IMR-90 (cell line): ENCODE measurements at regions not wholly inside any gene's neighbourhood (a gene's known extent, or its start where the extent isn't known, plus 50 kb on each side); places are given as distances from the start of the nearest gene placed in this dataset.

Experiments used
- ATAC-seq: fragments of 200-7000 bp; cut with Tn5 transposase; 2 replicates; pipeline ENCODE4 v1.9.1; 2020; ENCODE audit warnings: low read depth, mild to moderate bottlenecking, moderate library complexity
- BruUV-seq: library from RNA; stranded (reverse); fragments of 400-500 nt; replicated peaks from 2 replicates; lab custom pipeline; 2021; lab: Mats Ljungman, UMichigan
- CTCF ChIA-PET: fragments of 300-600 bp; formaldehyde crosslinking; extraction: SDS; loops from one replicate; lab custom pipeline; 2021; ENCODE audit warnings: antibody characterized with exemption; lab: Yijun Ruan, JAX
- POLR2A ChIA-PET: fragments of 300-600 bp; sonication (Branson Sonifier 250); formaldehyde crosslinking; loops from one replicate; lab custom pipeline; 2022; ENCODE audit warnings: antibody characterized with exemption; ENCODE audit not compliant: unreplicated experiment; lab: Charles Lee
- DNase-seq: peaks from one replicate; pipeline ENCODE4 v3.0.0; 2013
- H2AFZ ChIP-seq: replicated peaks from 2 replicates; pipeline ENCODE3; 2013; ENCODE audit warnings: low read length, mild to moderate bottlenecking; ENCODE audit not compliant: poor library complexity
- H2AK5ac ChIP-seq: 2 replicates; pipeline ENCODE4 v1.6.1; 2013; ENCODE audit warnings: low read depth, low read length, inconsistent platforms
- H2AK9ac ChIP-seq: replicated peaks from 2 replicates; pipeline ENCODE3; 2013; ENCODE audit warnings: mild to moderate bottlenecking, low read depth, low read length, moderate library complexity; ENCODE audit not compliant: poor library complexity
- H2BK120ac ChIP-seq: 2 replicates; pipeline ENCODE4 v1.6.1; 2013; ENCODE audit warnings: low read depth, low read length, inconsistent platforms
- H2BK15ac ChIP-seq: 3 replicates; pipeline ENCODE4 v1.6.1; 2013; ENCODE audit warnings: low read depth, low read length, inconsistent platforms
- H2BK20ac ChIP-seq: 2 replicates; pipeline ENCODE4 v1.6.1; 2013; ENCODE audit warnings: low read depth, mild to moderate bottlenecking, inconsistent platforms, low read length, moderate library complexity
- H2BK5ac ChIP-seq: 2 replicates; pipeline ENCODE4 v1.6.1; 2013; ENCODE audit warnings: mild to moderate bottlenecking, low read depth, low read length, inconsistent platforms; ENCODE audit not compliant: poor library complexity, severe bottlenecking
- H3K14ac ChIP-seq: replicated peaks from 2 replicates; pipeline ENCODE4 v1.6.1; 2013; ENCODE audit warnings: low read depth, low read length, inconsistent platforms
- H3K18ac ChIP-seq: 2 replicates; pipeline ENCODE4 v1.6.1; 2013; ENCODE audit warnings: low read depth, low read length, control low read depth
- H3K23ac ChIP-seq: 2 replicates; pipeline ENCODE4 v1.6.1; 2013; ENCODE audit warnings: low read depth, low read length, inconsistent platforms
- H3K27ac ChIP-seq: 2 replicates; pipeline ENCODE4 v1.5.1; 2013; ENCODE audit warnings: mild to moderate bottlenecking, control low read depth, low read length; ENCODE audit not compliant: insufficient read depth
- H3K27me3 ChIP-seq: 2 replicates; pipeline ENCODE4 v1.6.1; 2013; ENCODE audit warnings: low read length; ENCODE audit not compliant: control insufficient read depth, insufficient read depth
- H3K36me3 ChIP-seq: 2 replicates; pipeline ENCODE4 v1.6.1; 2013; ENCODE audit warnings: low read length, mixed read lengths; ENCODE audit not compliant: control insufficient read depth, insufficient read depth
- H3K4ac ChIP-seq: 2 replicates; pipeline ENCODE4 v1.6.1; 2013; ENCODE audit warnings: low read depth, low read length, inconsistent platforms
- H3K4me1 ChIP-seq: 2 replicates; pipeline ENCODE4 v1.6.1; 2013; ENCODE audit warnings: low read length, mixed read lengths; ENCODE audit not compliant: control insufficient read depth, insufficient read depth
- H3K4me2 ChIP-seq: 2 replicates; pipeline ENCODE4 v1.6.1; 2013; ENCODE audit warnings: low read depth, mild to moderate bottlenecking, control low read depth, low read length, moderate library complexity
- H3K4me3 ChIP-seq: 2 replicates; pipeline ENCODE4 v1.5.1; 2013; ENCODE audit warnings: low read depth, mild to moderate bottlenecking, control low read depth, low read length, moderate library complexity; ENCODE audit not compliant: insufficient read depth
- H3K56ac ChIP-seq: 2 replicates; pipeline ENCODE4 v1.6.1; 2013; ENCODE audit warnings: low read length, inconsistent platforms; ENCODE audit not compliant: insufficient read depth; ENCODE audit errors: extremely low read depth
- H3K79me1 ChIP-seq, 2 experiments: 2 replicates each; pipeline ENCODE4 v1.6.1; 2013; ENCODE audit warnings: low read length in 2 of 2, inconsistent platforms in 1 of 2, low read depth in 1 of 2
- H3K9ac ChIP-seq: 2 replicates; pipeline ENCODE4 v1.6.1; 2013; ENCODE audit warnings: low read depth, low read length, control low read depth
- H3K9me1 ChIP-seq: 2 replicates; pipeline ENCODE4 v1.6.1; 2013; ENCODE audit warnings: low read length, inconsistent platforms; ENCODE audit not compliant: insufficient read depth
- H3K9me3 ChIP-seq: 2 replicates; pipeline ENCODE4 v1.6.1; 2013; ENCODE audit warnings: low read length; ENCODE audit not compliant: control insufficient read depth, insufficient read depth
- H4K20me1 ChIP-seq: 2 replicates; pipeline ENCODE4 v1.6.1; 2013; ENCODE audit warnings: low read length, inconsistent platforms; ENCODE audit not compliant: insufficient read depth
- H4K5ac ChIP-seq: 2 replicates; pipeline ENCODE4 v1.6.1; 2013; ENCODE audit warnings: mild to moderate bottlenecking, low read depth, low read length, control low read depth
- H4K8ac ChIP-seq, 2 experiments: 2 replicates each; pipeline ENCODE4 v1.6.1; 2013; ENCODE audit warnings: low read depth in 2 of 2, low read length in 2 of 2, control low read depth in 1 of 2, inconsistent platforms in 1 of 2
- H4K91ac ChIP-seq: 2 replicates; pipeline ENCODE4 v1.6.1; 2013; ENCODE audit warnings: low read depth, low read length, inconsistent platforms; ENCODE audit not compliant: insufficient read depth
- BHLHE40 ChIP-seq: fragments of 150-350 bp; IDR thresholded peaks from 2 replicates; pipeline ENCODE4 v1.6.1; 2016; ENCODE audit warnings: mild to moderate bottlenecking, low read depth, low read length
- CEBPB ChIP-seq: IDR thresholded peaks from 2 replicates; pipeline ENCODE4 v1.6.1; 2012; ENCODE audit warnings: low read depth, low read length, improper control_type of control experiment
- FOS ChIP-seq: fragments of 150-350 bp; IDR thresholded peaks from 2 replicates; pipeline ENCODE4 v1.6.1; 2016; ENCODE audit warnings: low read depth, low read length
- MAFK ChIP-seq: IDR thresholded peaks from 2 replicates; pipeline ENCODE4 v1.6.1; 2012; ENCODE audit warnings: low read depth, low read length, improper control_type of control experiment
- POLR2A ChIP-seq: IDR thresholded peaks from 2 replicates; pipeline ENCODE4 v1.6.1; 2012; ENCODE audit warnings: mild to moderate bottlenecking, low read depth, low read length
- RCOR1 ChIP-seq: IDR thresholded peaks from 2 replicates; pipeline ENCODE4 v1.6.1; 2012; ENCODE audit warnings: mild to moderate bottlenecking, low read length, improper control_type of control experiment; ENCODE audit not compliant: insufficient replicate concordance
- SMC3 ChIP-seq: fragments of 150-350 bp; IDR thresholded peaks from 2 replicates; pipeline ENCODE4 v1.6.1; 2016; ENCODE audit warnings: low read depth, mild to moderate bottlenecking, antibody characterized with exemption, low read length, moderate library complexity
- WGBS, 2 experiments: methylation state at CpG; one replicate each; pipeline versions ENCODE4 v1.1.5 to v1.1.7; 2013; ENCODE audit warnings: missing lambda C conversion rate in 2 of 2; ENCODE audit not compliant: insufficient read length in 1 of 2; ENCODE audit errors: extremely low coverage in 2 of 2; 5-methylcytosine and 5-hydroxymethylcytosine counted together
- dilution Hi-C: fragments of 300-500 bp; cut with HindIII; formaldehyde crosslinking; loops from one replicate; pipeline ENCODE4 v1.14.3; 2018; ENCODE audit warnings: low sequenced_read_pairs; ENCODE audit not compliant: unreplicated experiment
- in situ Hi-C: fragments of 300-500 bp; cut with MboI; formaldehyde crosslinking; loops from 3 replicates; pipeline ENCODE4 v1.14.3; 2019; ENCODE audit warnings: low sequenced_read_pairs, inconsistent platforms, mixed read lengths
- intact Hi-C: fragments of 100-400 bp; cut with micrococcal nuclease; formaldehyde crosslinking; loops from 2 replicates; pipeline ENCODE4 v1.10.0; 2022
- TF ChIP-seq, protein P1 (sequence below): fragments of 150-350 bp; IDR thresholded peaks from 2 replicates; pipeline ENCODE4 v1.6.1; 2017; ENCODE audit warnings: mild to moderate bottlenecking, antibody characterized with exemption, low read length, low read depth
- TF ChIP-seq, protein P2 (sequence below): conservative IDR thresholded peaks from 2 replicates; pipeline ENCODE4 v1.5.1; 2012; ENCODE audit warnings: mild to moderate bottlenecking, low read depth, low read length, improper control_type of control experiment

DNA sequence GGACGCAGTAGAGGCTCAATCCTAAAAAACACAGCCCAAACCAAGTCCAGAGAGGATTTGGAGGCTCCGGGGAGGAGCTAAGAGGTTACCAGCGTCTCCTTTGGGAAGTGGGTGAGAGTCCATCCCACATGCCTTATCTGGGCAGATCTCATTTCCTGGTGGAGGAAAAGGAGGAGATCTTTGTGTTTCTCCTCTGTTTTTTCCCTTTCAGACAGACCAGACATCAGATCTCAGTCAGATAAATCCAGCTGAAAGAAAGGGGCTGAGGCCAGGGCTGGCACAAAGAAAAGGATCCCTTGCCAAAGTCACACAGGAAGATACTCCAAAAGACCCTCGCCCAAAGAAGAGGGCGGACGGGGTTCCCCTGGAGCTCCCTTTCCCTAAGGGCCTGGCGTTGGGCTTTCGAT, 58.3 kb upstream of the COMTD1 start:
- peaks cover 3% of the 10 kb centered on the region for H3K9me3 ChIP-seq
- peak overlapping the region; percentile 6; the same call in 1 of the 2 replicates for H3K23ac ChIP-seq
- H3K4me1 ChIP-seq: peaks cover 24% of the 10 kb centered on the region
- in situ Hi-C loops (loop anchor here (10.0 kb wide), 1 partner anchor 101 kb away; no protein-coding TSS in a partner anchor), intact Hi-C loops (no loop called here), dilution Hi-C loops (no loop called here)
- H3K14ac ChIP-seq: no peak overlapping the region
- no peaks in the 10 kb centered on the region for H3K36me3 ChIP-seq
- H3K18ac ChIP-seq: peak overlapping the region; percentile 10; the same call in 1 of the 2 replicates
- no peak overlapping the region for H2AK9ac ChIP-seq
- ATAC-seq: peak; percentile 5; the same call in 1 of the 2 replicates
- peak overlapping the region; percentile 44 for H3K4ac ChIP-seq
- no peak for DNase-seq
- CTCF ChIA-PET: interaction anchor here (0.6 kb wide), 1 partner anchor 1842 kb away, joined by 3 read pairs; no protein-coding TSS in a partner anchor
- TF ChIP-seq CEBPB (no peak), BHLHE40 (no peak), MAFK (no peak), POLR2A (no peak), SMC3 (no peak), RCOR1 (no peak), FOS (no peak)
- TF ChIP-seq, protein P1, sequence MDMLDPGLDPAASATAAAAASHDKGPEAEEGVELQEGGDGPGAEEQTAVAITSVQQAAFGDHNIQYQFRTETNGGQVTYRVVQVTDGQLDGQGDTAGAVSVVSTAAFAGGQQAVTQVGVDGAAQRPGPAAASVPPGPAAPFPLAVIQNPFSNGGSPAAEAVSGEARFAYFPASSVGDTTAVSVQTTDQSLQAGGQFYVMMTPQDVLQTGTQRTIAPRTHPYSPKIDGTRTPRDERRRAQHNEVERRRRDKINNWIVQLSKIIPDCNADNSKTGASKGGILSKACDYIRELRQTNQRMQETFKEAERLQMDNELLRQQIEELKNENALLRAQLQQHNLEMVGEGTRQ: no peak
- TF ChIP-seq, protein P2, sequence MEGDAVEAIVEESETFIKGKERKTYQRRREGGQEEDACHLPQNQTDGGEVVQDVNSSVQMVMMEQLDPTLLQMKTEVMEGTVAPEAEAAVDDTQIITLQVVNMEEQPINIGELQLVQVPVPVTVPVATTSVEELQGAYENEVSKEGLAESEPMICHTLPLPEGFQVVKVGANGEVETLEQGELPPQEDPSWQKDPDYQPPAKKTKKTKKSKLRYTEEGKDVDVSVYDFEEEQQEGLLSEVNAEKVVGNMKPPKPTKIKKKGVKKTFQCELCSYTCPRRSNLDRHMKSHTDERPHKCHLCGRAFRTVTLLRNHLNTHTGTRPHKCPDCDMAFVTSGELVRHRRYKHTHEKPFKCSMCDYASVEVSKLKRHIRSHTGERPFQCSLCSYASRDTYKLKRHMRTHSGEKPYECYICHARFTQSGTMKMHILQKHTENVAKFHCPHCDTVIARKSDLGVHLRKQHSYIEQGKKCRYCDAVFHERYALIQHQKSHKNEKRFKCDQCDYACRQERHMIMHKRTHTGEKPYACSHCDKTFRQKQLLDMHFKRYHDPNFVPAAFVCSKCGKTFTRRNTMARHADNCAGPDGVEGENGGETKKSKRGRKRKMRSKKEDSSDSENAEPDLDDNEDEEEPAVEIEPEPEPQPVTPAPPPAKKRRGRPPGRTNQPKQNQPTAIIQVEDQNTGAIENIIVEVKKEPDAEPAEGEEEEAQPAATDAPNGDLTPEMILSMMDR: no peak
- H4K8ac ChIP-seq: peak overlapping the region; percentile 0 to 36; a peak in 2 of 4 replicates
- peak overlapping the region; percentile 65 for H2BK120ac ChIP-seq
- H3K56ac ChIP-seq: no peak overlapping the region; the same call in 1 of the 2 replicates
- BruUV-seq: no TSS peak
- H4K91ac ChIP-seq: peak overlapping the region; percentile 84
- peak overlapping the region; percentile 8; the same call in 1 of the 2 replicates for H3K27ac ChIP-seq
- peak overlapping the region; percentile 68 for H2BK20ac ChIP-seq
- no peaks in the 10 kb centered on the region for H3K79me1 ChIP-seq
- no peak overlapping the region; the same call in 1 of the 2 replicates for H3K4me2 ChIP-seq
- H2BK5ac ChIP-seq: no peak overlapping the region
- H2AFZ ChIP-seq: no peak overlapping the region
- H4K20me1 ChIP-seq: no peaks in the 10 kb centered on the region
- peak overlapping the region; percentile 4; the same call in 1 of the 2 replicates for H3K9ac ChIP-seq
- H2AK5ac ChIP-seq: peak overlapping the region; percentile 10; the same call in 1 of the 2 replicates
- H3K4me3 ChIP-seq: no peak overlapping the region
- no peak overlapping the region for H2BK15ac ChIP-seq
- H3K9me1 ChIP-seq: peaks cover 6% of the 10 kb centered on the region
- POLR2A ChIA-PET: interaction anchor here (0.5 kb wide), 1 partner anchor 17 kb away, joined by 3 read pairs; no protein-coding TSS in a partner anchor
- H3K27me3 ChIP-seq: no peaks in the 10 kb centered on the region; the same call in 1 of the 2 replicates
- WGBS, 2 experiments: no CpG with 5 or more reads among the region's 8 CpGs
- peak overlapping the region; percentile 23; the same call in 1 of the 2 replicates for H4K5ac ChIP-seq
